KMS-11 (cell line): ENCODE measurements at regions not wholly inside any gene's neighbourhood (a gene's known extent, or its start where the extent isn't known, plus 50 kb on each side); places are given as distances from the start of the nearest gene placed in this dataset.

Experiments
- H2AFZ ChIP-seq: fragments of 200-600 bp; sonication (generic); 2 replicates; pipeline ENCODE4 v1.6.1; 2016; ENCODE audit warnings: antibody characterized with exemption, mixed run types, low read depth
- H3K27ac ChIP-seq: fragments of 200-600 bp; sonication (generic); 2 replicates; pipeline ENCODE4 v1.6.1; 2016; ENCODE audit warnings: mild to moderate bottlenecking, mixed run types
- H3K27me3 ChIP-seq: fragments of 200-600 bp; sonication (generic); 2 replicates; pipeline ENCODE4 v1.6.1; 2017; ENCODE audit warnings: mild to moderate bottlenecking, low read depth, mixed run types, moderate library complexity; ENCODE audit not compliant: insufficient read depth
- H3K36me3 ChIP-seq: fragments of 200-600 bp; sonication (generic); 2 replicates; pipeline ENCODE4 v1.6.1; 2017; ENCODE audit warnings: mild to moderate bottlenecking, mixed run types; ENCODE audit not compliant: insufficient read depth
- H3K4me1 ChIP-seq: fragments of 200-600 bp; sonication (generic); 2 replicates; pipeline ENCODE4 v1.6.1; 2016; ENCODE audit warnings: mild to moderate bottlenecking, low read depth, mixed run types; ENCODE audit not compliant: poor library complexity, severe bottlenecking
- H3K4me2 ChIP-seq: fragments of 200-600 bp; sonication (generic); 2 replicates; pipeline ENCODE4 v1.7.0; 2016; ENCODE audit warnings: mild to moderate bottlenecking, mixed run types
- H3K4me3 ChIP-seq: fragments of 200-600 bp; sonication (generic); IDR thresholded peaks from 2 replicates; pipeline ENCODE4 v1.6.1; 2017; ENCODE audit warnings: low read depth, low read length, mixed read lengths; ENCODE audit not compliant: insufficient read depth
- H3K79me2 ChIP-seq: fragments of 200-600 bp; sonication (generic); 2 replicates; pipeline ENCODE4 v1.6.1; 2016; ENCODE audit warnings: low read depth, mixed run types; ENCODE audit not compliant: insufficient read depth
- H3K9ac ChIP-seq: fragments of 200-600 bp; sonication (generic); 2 replicates; pipeline ENCODE4 v1.6.1; 2016; ENCODE audit warnings: mild to moderate bottlenecking, mixed run types
- H4K20me1 ChIP-seq: fragments of 200-600 bp; sonication (generic); 2 replicates; pipeline ENCODE4 v1.6.1; 2016; ENCODE audit warnings: mild to moderate bottlenecking, mixed run types; ENCODE audit not compliant: insufficient read depth
- CTCF ChIP-seq: fragments of 200-600 bp; sonication (generic); conservative IDR thresholded peaks from 2 replicates; pipeline ENCODE4 v1.6.1; 2017; ENCODE audit warnings: low read depth, mild to moderate bottlenecking, antibody characterized with exemption, low read length, moderate library complexity, mixed read lengths

- Histone ChIP-seq H4K20me1 (no peaks in the 10 kb centered on the region), H3K79me2 (no peaks in the 10 kb centered on the region), H3K27ac (no peak overlapping the region), H3K4me3 (no peak overlapping the region), H3K4me1 (no peaks in the 10 kb centered on the region), H2AFZ (no peak overlapping the region), H3K27me3 (no peaks in the 10 kb centered on the region), H3K4me2 (no peak overlapping the region), H3K36me3 (no peaks in the 10 kb centered on the region), H3K9ac (no peak overlapping the region)
- no peak for TF ChIP-seq CTCF
Observed at GRCh38 chr11:134667505-134667904, 255.5 kb upstream of the B3GAT1 start.

- no peaks in the 10 kb centered on the region for H3K79me2 ChIP-seq
- no peak overlapping the region for H3K9ac ChIP-seq
- H2AFZ ChIP-seq, result no peak overlapping the region
- no peak overlapping the region for H3K4me3 ChIP-seq
- H3K27ac ChIP-seq, result no peak overlapping the region
- no peak overlapping the region for H3K4me2 ChIP-seq
- no peak for TF ChIP-seq CTCF
- no peaks in the 10 kb centered on the region for H3K27me3 ChIP-seq
- H3K36me3 ChIP-seq, result no peaks in the 10 kb centered on the region
- H3K4me1 ChIP-seq, result no peaks in the 10 kb centered on the region
- H4K20me1 ChIP-seq, result no peaks in the 10 kb centered on the region
Observed at GRCh38 chr11:134667175-134667500, 255.1 kb upstream of the B3GAT1 start.

GRCh38 chr11:134666273-134667174 lies 254.5 kb upstream of the B3GAT1 start:
- no peak overlapping the region for H3K4me2 ChIP-seq
- no peak for TF ChIP-seq CTCF
- no peak overlapping the region for H3K4me3 ChIP-seq
- H2AFZ ChIP-seq, result no peak overlapping the region
- no peak overlapping the region for H3K9ac ChIP-seq
- no peaks in the 10 kb centered on the region for H3K79me2 ChIP-seq
- H3K4me1 ChIP-seq, result no peaks in the 10 kb centered on the region
- no peaks in the 10 kb centered on the region for H3K27me3 ChIP-seq
- no peaks in the 10 kb centered on the region for H4K20me1 ChIP-seq
- no peak overlapping the region for H3K27ac ChIP-seq
- no peaks in the 10 kb centered on the region for H3K36me3 ChIP-seq

GRCh38 chr11:134665571-134666270 lies 253.7 kb upstream of the B3GAT1 start:
- Histone ChIP-seq H3K9ac (no peak overlapping the region), H3K27ac (no peak overlapping the region), H3K79me2 (no peaks in the 10 kb centered on the region), H3K4me3 (no peak overlapping the region), H3K4me2 (no peak overlapping the region), H3K4me1 (no peaks in the 10 kb centered on the region), H2AFZ (no peak overlapping the region), H3K36me3 (no peaks in the 10 kb centered on the region), H3K27me3 (no peaks in the 10 kb centered on the region), H4K20me1 (no peaks in the 10 kb centered on the region)
- TF ChIP-seq CTCF, result no peak
